H1 (cell line): ENCODE measurements at regions not wholly inside any gene's neighbourhood (a gene's known extent, or its start where the extent isn't known, plus 50 kb on each side); places are given as distances from the start of the nearest gene placed in this dataset.

Experiments used
- RXRA ChIP-seq: IDR thresholded peaks from 2 replicates; pipeline ENCODE4 v1.6.1; 2011; ENCODE audit warnings: low read depth, mild to moderate bottlenecking, low read length, moderate library complexity; ENCODE audit not compliant: insufficient read depth

DNA sequence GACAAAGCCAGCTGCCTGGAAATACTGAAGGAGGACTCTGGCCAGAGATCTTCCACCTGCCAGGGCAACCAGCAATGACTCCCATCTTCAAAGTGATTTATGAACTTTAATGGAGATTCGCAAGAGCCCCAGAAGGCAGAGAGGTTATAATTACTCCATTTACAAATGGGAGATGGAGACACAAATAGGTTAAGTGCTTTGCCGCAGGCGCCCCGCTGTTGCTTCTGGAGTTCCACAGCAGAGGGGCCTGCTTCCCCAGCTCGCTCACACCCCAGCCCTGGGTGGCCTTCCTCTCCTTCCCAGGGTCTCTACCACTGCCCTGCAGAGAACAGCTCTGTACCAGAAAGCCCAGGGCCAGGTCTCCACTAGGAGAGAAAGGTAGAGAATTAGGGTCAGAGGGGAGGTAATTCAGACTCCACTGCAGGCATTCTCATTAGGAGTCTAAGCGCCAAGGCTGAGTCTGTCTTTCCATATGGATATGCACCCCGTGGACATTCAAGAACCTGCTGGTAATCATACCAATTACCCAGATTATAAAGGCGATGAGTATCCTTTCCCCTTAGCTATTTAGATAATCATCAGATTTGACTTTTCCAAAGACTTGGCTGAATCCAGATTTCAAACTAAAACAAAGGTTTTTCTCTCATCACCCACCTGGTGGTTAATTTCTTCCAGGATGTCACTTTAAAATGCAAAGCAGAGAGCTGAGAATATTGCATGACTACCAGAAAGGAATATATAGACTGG, 157.6 kb upstream of the TUT7 start (continued):
- no peak for TF ChIP-seq RXRA
- TF ChIP-seq, all 59 proteins: peak for 0
